HG03565 (cell line): ENCODE measurements at regions not wholly inside any gene's neighbourhood (a gene's known extent, or its start where the extent isn't known, plus 50 kb on each side); places are given as distances from the start of the nearest gene placed in this dataset.

Experiments
- ATAC-seq: cut with Tn5 transposase; IDR thresholded peaks from one replicate; pipeline ENCODE4 v1.9.1; 2021; ENCODE audit warnings: mild to moderate bottlenecking, moderate library complexity; ENCODE audit not compliant: unreplicated experiment

- ATAC-seq: no peak
Measured at GRCh38 chr17:73750975-73751374, 106.7 kb upstream of the SDK2 start.

GRCh38 chr17:73753751-73754496 is 109.7 kb upstream of the SDK2 start:
- ATAC-seq: no peak

GRCh38 chr17:73754886-73755400 is 110.7 kb upstream of the SDK2 start:
- ATAC-seq: no peak

GRCh38 chr17:73757420-73757819 is 113.2 kb upstream of the SDK2 start:
- ATAC-seq: no peak

- ATAC-seq: no peak
Measured at GRCh38 chr17:73758245-73758644, 114.0 kb upstream of the SDK2 start.

GRCh38 chr17:73759324-73759723 is 115.1 kb upstream of the SDK2 start:
- ATAC-seq: no peak

- no peak for ATAC-seq
Measured at GRCh38 chr17:73759734-73760438, 115.6 kb upstream of the SDK2 start.

- ATAC-seq: no peak
Measured at GRCh38 chr17:73760439-73760758, 116.2 kb upstream of the SDK2 start.

- ATAC-seq: no peak
Measured at GRCh38 chr17:73765824-73766563, 121.7 kb upstream of the SDK2 start.

GRCh38 chr17:73767696-73768095 is 123.5 kb upstream of the SDK2 start:
- ATAC-seq: no peak

GRCh38 chr17:73768691-73769090 is 124.4 kb upstream of the SDK2 start:
- no peak for ATAC-seq

GRCh38 chr17:73769479-73769878 is 125.2 kb upstream of the SDK2 start:
- ATAC-seq: no peak

- ATAC-seq: no peak
Measured at GRCh38 chr17:73770115-73770848, 126.0 kb upstream of the SDK2 start.

- ATAC-seq: no peak
Measured at GRCh38 chr17:73770849-73771229, 126.6 kb upstream of the SDK2 start.

GRCh38 chr17:73772107-73772705 is 128.0 kb upstream of the SDK2 start:
- no peak for ATAC-seq

- no peak for ATAC-seq
Measured at GRCh38 chr17:73773702-73774101, 129.5 kb upstream of the SDK2 start.

- ATAC-seq: no peak
Measured at GRCh38 chr17:73774852-73775251, 130.6 kb upstream of the SDK2 start.

- no peak for ATAC-seq
Measured at GRCh38 chr17:73776351-73777130, 132.3 kb upstream of the SDK2 start.

- ATAC-seq: no peak
Measured at GRCh38 chr17:73777131-73777449, 132.8 kb upstream of the SDK2 start.

- no peak for ATAC-seq
Measured at GRCh38 chr17:73782231-73782630, 138.0 kb upstream of the SDK2 start.
